Gastrocnemius medialis (tissue), 4 donors: ENCODE measurements at regions not wholly inside any gene's neighbourhood (a gene's known extent, or its start where the extent isn't known, plus 50 kb on each side); places are given as distances from the start of the nearest gene placed in this dataset.

Experiments
- ATAC-seq, 2 donors: fragments of 150-250 bp; one replicate each; pipeline ENCODE4 v1.9.1; 2016
- DNase-seq, 2 donors: peaks; one replicate each; pipeline ENCODE4 v3.0.0-alpha.2; 2019
- H3K27ac ChIP-seq, 4 donors: fragments of 200-600 bp; sonication (generic); 1 replicate in 1 of 4; 2 replicates in 3 of 4; pipeline ENCODE4 v1.5.1; 2016 to 2018; ENCODE audit warnings: mild to moderate bottlenecking in 2 of 4, moderate library complexity in 1 of 4
- H3K27me3 ChIP-seq, 3 donors: fragments of 200-600 bp; sonication (generic) in 2 of 3; 1 replicate in 1 of 3; 2 replicates in 2 of 3; pipeline versions ENCODE4 v1.5.1 to v1.6.0; 2016 to 2019; ENCODE audit warnings: mild to moderate bottlenecking in 1 of 3, moderate library complexity in 1 of 3
- H3K36me3 ChIP-seq, 2 donors: fragments of 200-600 bp; sonication (generic) in 1 of 2; one replicate each; pipeline ENCODE4 v1.5.1; 2017 to 2018
- H3K4me1 ChIP-seq, 2 donors: fragments of 200-600 bp; sonication (generic) in 1 of 2; one replicate each; pipeline ENCODE4 v1.5.1; 2016 to 2017; ENCODE audit warnings: mild to moderate bottlenecking in 2 of 2
- H3K4me3 ChIP-seq, 4 donors: fragments of 200-600 bp; sonication (generic) in 3 of 4; 1 replicate in 1 of 4; 2 replicates in 3 of 4; pipeline ENCODE4 v1.5.1; 2016 to 2019; ENCODE audit warnings: mild to moderate bottlenecking in 2 of 4
- H3K9me3 ChIP-seq, 3 donors: fragments of 200-600 bp; sonication (generic) in 2 of 3; 1 replicate in 1 of 3; 2 replicates in 2 of 3; pipeline ENCODE4 v1.5.1; 2016 to 2019
- POLR2A ChIP-seq, 2 donors: fragments of 450-650 bp; IDR thresholded peaks; one replicate each; pipeline ENCODE4 v1.6.1; 2017; ENCODE audit warnings: antibody characterized with exemption in 2 of 2, mild to moderate bottlenecking in 2 of 2, moderate library complexity in 2 of 2
- in situ Hi-C, 4 donors: fragments of 200-750 bp; cut with MboI; loops; one replicate each; pipeline versions ENCODE4 v1.15.0 to v1.8.0; 2017; ENCODE audit warnings: low sequenced_read_pairs in 4 of 4
- intact Hi-C: fragments of 100-400 bp; cut with DNase I; formaldehyde crosslinking; loops from one replicate; pipeline ENCODE4 v1.15.1; 2023; ENCODE audit warnings: low total_unique reads
- TF ChIP-seq, protein P1 (sequence below), 5 experiments: fragments of 450-650 bp in 3 of 5; fragments of 200-600 bp in 2 of 5; sonication (generic) in 2 of 5; IDR thresholded peaks in 4 of 5; conservative IDR thresholded peaks in 1 of 5; 1 replicate in 4 of 5; 2 replicates in 1 of 5; pipeline ENCODE4 v1.5.1; 2016 to 2019; ENCODE audit warnings: antibody characterized with exemption in 5 of 5, mild to moderate bottlenecking in 3 of 5, moderate library complexity in 3 of 5

DNA sequence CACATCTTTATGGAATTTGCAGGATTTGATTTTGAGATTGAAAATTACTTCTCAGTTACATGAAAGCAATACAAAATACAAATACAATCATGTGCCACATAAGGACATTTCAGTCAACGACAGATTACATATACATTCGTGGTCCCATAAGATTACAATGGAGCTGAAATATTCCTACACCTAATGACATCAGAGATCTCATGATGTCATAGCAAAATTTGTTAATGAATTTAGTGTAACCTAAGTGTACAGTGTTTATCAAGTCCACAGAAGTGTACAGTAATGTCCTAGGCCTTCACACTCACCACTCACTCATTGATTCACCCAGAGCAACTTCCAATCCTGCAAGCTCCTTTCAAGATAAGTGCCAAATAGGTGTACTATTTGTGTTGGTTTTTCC lies 126.5 kb downstream of the GPAM start:
- Histone ChIP-seq H3K4me1 (no peaks in the 10 kb centered on the region), H3K27me3 (no peaks in the 10 kb centered on the region), H3K27ac (no peak overlapping the region), H3K36me3 (no peaks in the 10 kb centered on the region), H3K4me3 (no peak overlapping the region), H3K9me3 (no peaks in the 10 kb centered on the region)
- DNase-seq, result no peak
- no peak for ATAC-seq
- in situ Hi-C loops, result no loop called here
- TF ChIP-seq POLR2A (IDR thresholded peaks at IDR 0.05), result no peak
- TF ChIP-seq, protein P1, sequence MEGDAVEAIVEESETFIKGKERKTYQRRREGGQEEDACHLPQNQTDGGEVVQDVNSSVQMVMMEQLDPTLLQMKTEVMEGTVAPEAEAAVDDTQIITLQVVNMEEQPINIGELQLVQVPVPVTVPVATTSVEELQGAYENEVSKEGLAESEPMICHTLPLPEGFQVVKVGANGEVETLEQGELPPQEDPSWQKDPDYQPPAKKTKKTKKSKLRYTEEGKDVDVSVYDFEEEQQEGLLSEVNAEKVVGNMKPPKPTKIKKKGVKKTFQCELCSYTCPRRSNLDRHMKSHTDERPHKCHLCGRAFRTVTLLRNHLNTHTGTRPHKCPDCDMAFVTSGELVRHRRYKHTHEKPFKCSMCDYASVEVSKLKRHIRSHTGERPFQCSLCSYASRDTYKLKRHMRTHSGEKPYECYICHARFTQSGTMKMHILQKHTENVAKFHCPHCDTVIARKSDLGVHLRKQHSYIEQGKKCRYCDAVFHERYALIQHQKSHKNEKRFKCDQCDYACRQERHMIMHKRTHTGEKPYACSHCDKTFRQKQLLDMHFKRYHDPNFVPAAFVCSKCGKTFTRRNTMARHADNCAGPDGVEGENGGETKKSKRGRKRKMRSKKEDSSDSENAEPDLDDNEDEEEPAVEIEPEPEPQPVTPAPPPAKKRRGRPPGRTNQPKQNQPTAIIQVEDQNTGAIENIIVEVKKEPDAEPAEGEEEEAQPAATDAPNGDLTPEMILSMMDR (IDR thresholded peaks at IDR 0.05 in 4 of 5, conservative IDR thresholded peaks at IDR 0.05 in 1 of 5), result no peak
- intact Hi-C loops, result no loop called here

DNA sequence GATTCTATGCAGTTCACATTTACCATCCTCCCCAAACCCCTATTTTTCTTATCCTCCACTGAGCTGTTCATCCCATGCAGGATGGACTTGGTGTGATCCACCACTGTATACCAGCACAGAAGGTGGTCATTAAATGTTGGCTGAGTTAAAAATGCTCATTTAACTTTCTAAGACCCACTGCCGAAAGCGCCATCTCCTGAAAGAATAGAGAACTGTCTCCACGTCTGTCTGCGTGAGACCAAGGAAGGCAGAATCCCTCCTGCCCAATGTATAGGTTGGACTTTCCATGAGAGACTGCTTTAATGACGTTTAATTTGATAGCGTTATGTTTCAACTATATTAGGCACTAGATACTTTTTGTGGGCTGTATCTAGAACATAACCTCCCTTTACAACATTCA lies 124.3 kb downstream of the GPAM start:
- Histone ChIP-seq H3K27ac (no peak overlapping the region), H3K36me3 (no peaks in the 10 kb centered on the region), H3K4me1 (no peaks in the 10 kb centered on the region), H3K4me3 (no peak overlapping the region), H3K9me3 (no peaks in the 10 kb centered on the region), H3K27me3 (no peaks in the 10 kb centered on the region)
- DNase-seq (no peak), ATAC-seq (no peak)
- intact Hi-C loops (no loop called here), in situ Hi-C loops (no loop called here)
- TF ChIP-seq POLR2A (IDR thresholded peaks at IDR 0.05), result no peak
- TF ChIP-seq, protein P1 (IDR thresholded peaks at IDR 0.05 in 4 of 5, conservative IDR thresholded peaks at IDR 0.05 in 1 of 5), result no peak

DNA sequence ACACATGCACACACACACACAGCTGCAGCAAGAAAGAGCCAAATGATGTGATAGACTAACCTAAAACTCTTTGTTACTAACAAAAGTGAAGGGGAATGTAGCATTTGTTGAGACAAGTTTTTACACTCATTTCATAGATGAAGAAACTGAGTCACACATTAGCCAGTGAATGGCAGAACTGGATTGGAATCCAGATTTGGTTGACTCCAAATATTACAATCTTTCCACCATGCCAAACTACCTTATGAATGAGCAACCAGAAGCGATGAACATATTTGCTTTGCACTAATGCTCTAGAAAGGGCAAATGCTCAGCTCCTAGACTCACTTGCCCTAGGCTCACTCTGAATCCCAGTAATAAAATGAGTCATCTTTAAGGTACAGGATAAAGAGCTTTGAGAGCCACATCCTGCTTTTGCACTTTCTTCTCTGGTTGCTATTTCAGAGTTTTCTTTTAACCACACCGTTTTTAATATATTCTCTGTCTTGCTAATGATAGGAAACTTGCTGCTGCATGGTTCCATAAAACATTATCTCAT lies 111.9 kb downstream of the GPAM start:
- Histone ChIP-seq H3K9me3 (no peaks in the 10 kb centered on the region), H3K4me3 (no peak overlapping the region), H3K27me3 (no peaks in the 10 kb centered on the region), H3K36me3 (no peaks in the 10 kb centered on the region), H3K27ac (no peak overlapping the region), H3K4me1 (no peaks in the 10 kb centered on the region)
- in situ Hi-C loops (no loop called here), intact Hi-C loops (no loop called here)
- no peak for DNase-seq
- no peak for ATAC-seq
- TF ChIP-seq, protein P1 (IDR thresholded peaks at IDR 0.05 in 4 of 5, conservative IDR thresholded peaks at IDR 0.05 in 1 of 5), result no peak
- TF ChIP-seq POLR2A (IDR thresholded peaks at IDR 0.05), result no peak

DNA sequence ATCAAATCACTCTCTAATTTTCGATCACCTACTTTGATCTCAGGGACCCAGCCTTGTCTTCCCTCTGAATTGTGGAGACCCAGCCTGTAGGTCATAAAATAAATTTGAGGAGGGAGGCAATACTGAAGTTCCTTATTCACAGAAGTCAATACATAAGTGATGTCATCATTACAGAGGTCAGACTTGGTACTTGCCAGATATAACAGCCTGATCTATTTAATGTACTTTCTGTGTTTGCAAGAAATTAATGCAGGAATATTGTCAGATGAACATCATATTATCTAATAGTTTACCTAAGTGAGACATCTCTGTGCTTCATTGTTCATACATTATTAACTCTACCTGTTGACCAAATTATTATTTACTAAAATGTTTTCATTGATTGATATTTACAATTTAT lies 105.6 kb downstream of the GPAM start:
- no peak overlapping the region for H3K27ac ChIP-seq
- no peak overlapping the region for H3K4me3 ChIP-seq
- intact Hi-C loops (no loop called here), in situ Hi-C loops (no loop called here)
- no peak for DNase-seq
- TF ChIP-seq, protein P1 (IDR thresholded peaks at IDR 0.05 in 4 of 5, conservative IDR thresholded peaks at IDR 0.05 in 1 of 5), result no peak
- TF ChIP-seq POLR2A (IDR thresholded peaks at IDR 0.05), result no peak
- H3K9me3 ChIP-seq, result no peaks in the 10 kb centered on the region
- no peak for ATAC-seq
- H3K27me3 ChIP-seq, result no peaks in the 10 kb centered on the region
- H3K36me3 ChIP-seq, result no peaks in the 10 kb centered on the region
- H3K4me1 ChIP-seq, result peaks cover 0 to 9% of the 10 kb centered on the region in 2 donors

DNA sequence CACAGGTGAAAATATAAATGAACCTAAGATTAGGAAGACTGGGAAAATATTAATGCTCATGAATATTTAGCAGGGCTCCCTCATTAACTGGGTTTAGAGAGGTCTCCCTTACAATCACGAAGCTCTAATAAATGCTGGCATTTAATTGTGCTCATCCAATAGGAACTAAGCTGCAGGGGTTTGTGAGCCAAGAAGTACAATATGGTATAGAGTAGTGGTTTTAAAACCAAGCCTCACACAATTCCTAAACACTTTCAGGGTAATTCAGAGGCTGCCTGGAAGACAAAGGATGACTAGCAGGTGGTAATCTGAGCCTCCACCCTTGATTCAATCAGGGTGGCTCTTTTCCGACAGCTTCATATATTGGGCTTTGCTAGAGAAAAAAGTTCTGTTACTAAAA lies 103.3 kb downstream of the GPAM start:
- Histone ChIP-seq H3K4me3 (no peak overlapping the region), H3K9me3 (no peaks in the 10 kb centered on the region), H3K36me3 (no peaks in the 10 kb centered on the region), H3K27ac (no peak overlapping the region), H3K27me3 (no peaks in the 10 kb centered on the region), H3K4me1 (peaks cover 0 to 9% of the 10 kb centered on the region in 2 donors)
- ATAC-seq, result no peak
- TF ChIP-seq, protein P1 (IDR thresholded peaks at IDR 0.05 in 4 of 5, conservative IDR thresholded peaks at IDR 0.05 in 1 of 5), result no peak
- no peak for TF ChIP-seq POLR2A (IDR thresholded peaks at IDR 0.05)
- in situ Hi-C loops (no loop called here), intact Hi-C loops (no loop called here)
- no peak for DNase-seq
